ENCODE measurements at regions not wholly inside any gene's neighbourhood (a gene's known extent, or its start where the extent isn't known, plus 50 kb on each side); places are given as distances from the start of the nearest gene placed in this dataset.

DNA sequence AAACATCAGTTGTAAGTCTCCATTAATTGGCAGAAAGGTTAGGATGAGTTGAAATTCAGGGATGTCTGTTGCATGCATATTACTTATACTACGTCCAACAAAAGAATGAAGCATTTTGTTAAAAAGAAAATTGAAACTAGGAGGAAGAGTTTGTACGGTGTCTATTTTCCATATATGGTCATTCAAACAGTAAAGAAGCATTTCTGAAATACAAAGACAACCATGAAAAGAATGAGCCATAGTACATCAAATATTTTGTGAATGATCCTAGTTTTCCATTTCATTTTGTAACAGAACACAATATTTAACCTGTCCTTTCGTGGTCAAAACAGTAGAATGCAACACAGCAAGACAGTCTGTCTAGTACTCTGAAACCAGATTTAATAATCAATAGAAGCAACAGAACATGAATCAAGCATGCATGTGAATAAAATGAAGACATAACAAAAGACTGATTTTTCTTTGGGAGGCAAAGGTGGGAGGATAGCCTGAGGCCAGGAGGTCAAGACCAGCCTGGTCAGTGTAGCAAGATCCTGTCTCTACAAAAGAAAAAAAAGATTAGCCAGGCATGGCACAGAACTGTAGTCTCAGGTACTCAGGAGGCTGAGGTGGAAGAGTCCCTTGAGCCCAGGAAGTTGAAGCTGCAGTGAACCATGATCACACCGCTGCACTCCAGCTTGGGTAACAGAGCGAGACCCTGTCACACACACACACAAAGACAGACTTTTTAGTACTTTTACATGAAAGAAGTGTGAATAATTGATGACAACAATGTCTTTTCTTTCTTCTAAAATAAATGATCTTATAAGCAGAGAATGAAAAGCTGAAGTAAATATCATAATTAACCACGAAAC lies 156.0 kb downstream of the LRIG3 start:
- no peak for TF ChIP-seq EP300 (IDR thresholded peaks at IDR 0.05)
- no peak for TF ChIP-seq POLR2A (IDR thresholded peaks at IDR 0.05)
- TF ChIP-seq, protein P1, sequence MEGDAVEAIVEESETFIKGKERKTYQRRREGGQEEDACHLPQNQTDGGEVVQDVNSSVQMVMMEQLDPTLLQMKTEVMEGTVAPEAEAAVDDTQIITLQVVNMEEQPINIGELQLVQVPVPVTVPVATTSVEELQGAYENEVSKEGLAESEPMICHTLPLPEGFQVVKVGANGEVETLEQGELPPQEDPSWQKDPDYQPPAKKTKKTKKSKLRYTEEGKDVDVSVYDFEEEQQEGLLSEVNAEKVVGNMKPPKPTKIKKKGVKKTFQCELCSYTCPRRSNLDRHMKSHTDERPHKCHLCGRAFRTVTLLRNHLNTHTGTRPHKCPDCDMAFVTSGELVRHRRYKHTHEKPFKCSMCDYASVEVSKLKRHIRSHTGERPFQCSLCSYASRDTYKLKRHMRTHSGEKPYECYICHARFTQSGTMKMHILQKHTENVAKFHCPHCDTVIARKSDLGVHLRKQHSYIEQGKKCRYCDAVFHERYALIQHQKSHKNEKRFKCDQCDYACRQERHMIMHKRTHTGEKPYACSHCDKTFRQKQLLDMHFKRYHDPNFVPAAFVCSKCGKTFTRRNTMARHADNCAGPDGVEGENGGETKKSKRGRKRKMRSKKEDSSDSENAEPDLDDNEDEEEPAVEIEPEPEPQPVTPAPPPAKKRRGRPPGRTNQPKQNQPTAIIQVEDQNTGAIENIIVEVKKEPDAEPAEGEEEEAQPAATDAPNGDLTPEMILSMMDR (IDR thresholded peaks at IDR 0.05): no peak
- no peak for TF ChIP-seq POLR2AphosphoS5 (IDR thresholded peaks at IDR 0.05)
- no peak overlapping the region for H3K27ac ChIP-seq
- 43 to 49% methylated on average over 6 of the region's 6 CpGs for WGBS, 2 donors (ENCODE audit: low coverage in 1 of 2)
- H3K9me3 ChIP-seq: no peaks in the 10 kb centered on the region
- ATAC-seq: no peak
- H3K4me1 ChIP-seq: peaks cover 0 to 24% (median 0%) of the 10 kb centered on the region in 3 donors
- no peaks in the 10 kb centered on the region for H3K36me3 ChIP-seq
- no peak overlapping the region for H3K4me3 ChIP-seq
- H3K27me3 ChIP-seq: no peaks in the 10 kb centered on the region

DNA sequence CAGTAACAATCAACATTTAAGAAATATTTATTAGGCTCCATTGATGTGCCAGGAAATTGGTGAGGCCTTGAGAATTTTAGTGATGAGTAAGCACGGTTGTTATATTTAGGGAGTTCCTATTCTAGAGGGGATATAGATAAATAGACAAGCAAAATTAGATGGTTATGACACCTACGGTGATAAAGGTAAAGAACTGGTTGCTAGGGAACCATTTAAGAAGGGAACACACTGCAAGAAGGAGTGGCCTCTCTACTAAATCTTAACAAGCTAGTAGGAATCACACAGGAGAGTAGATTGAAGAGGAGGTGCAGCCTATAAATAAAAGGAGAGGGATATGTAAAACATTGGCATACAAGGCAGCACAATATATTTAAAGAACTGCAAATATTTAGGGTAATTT lies 155.2 kb downstream of the LRIG3 start:
- H3K9me3 ChIP-seq: no peaks in the 10 kb centered on the region
- H3K27me3 ChIP-seq: no peaks in the 10 kb centered on the region
- WGBS, 2 donors (ENCODE audit: low coverage in 1 of 2): 43% methylated on average over 2 of the region's 2 CpGs; no CpG with 5 or more reads in 1 of the 2 donors
- peaks cover 0 to 24% (median 0%) of the 10 kb centered on the region in 3 donors for H3K4me1 ChIP-seq
- no peak for TF ChIP-seq EP300 (IDR thresholded peaks at IDR 0.05)
- TF ChIP-seq POLR2AphosphoS5 (IDR thresholded peaks at IDR 0.05): no peak
- TF ChIP-seq, protein P1 (IDR thresholded peaks at IDR 0.05): no peak
- no peak for TF ChIP-seq POLR2A (IDR thresholded peaks at IDR 0.05)
- no peak for ATAC-seq
- H3K36me3 ChIP-seq: no peaks in the 10 kb centered on the region
- no peak overlapping the region for H3K27ac ChIP-seq
- no peak overlapping the region for H3K4me3 ChIP-seq

DNA sequence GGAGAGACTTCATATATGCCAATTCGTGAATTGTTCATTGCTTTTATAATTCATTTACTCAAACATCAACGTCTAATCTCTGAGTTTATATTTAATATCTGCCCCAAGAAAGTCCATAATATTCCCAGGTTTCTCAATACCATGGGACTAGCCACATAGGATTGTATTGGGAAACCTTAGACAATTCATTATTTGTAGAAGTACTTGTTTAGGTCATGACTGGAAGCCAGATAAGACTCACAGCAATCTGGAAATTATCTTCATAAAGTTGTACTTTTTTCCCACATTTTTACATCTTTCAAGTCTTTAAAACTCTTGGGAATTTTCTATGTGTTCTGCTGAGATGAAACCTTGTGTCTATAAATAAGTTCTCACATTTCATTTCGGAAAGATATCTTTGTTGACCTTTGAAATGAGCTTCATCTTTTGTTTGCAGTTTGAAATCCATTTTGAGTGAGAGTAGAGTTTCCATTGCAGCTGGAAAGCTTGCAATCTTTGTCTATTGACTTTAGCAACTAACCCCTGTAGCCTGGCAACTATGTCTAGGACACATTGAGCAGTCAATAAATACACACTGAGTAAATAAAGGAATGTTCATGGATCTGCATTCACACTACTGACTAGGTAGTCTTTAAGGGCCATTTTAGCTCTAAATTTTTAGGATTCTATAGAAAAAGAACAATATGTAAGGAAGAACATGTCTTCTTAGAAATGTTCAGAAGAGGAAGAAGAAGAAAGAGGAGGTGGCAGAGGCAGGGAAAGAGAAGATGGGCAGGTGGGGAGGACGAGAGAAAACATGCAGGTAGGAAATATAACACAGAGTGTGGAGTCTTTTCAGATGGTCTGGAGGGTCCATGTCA lies 154.4 kb downstream of the LRIG3 start:
- no peaks in the 10 kb centered on the region for H3K9me3 ChIP-seq
- H3K4me1 ChIP-seq: peaks cover 0 to 24% (median 0%) of the 10 kb centered on the region in 3 donors
- H3K27ac ChIP-seq: peak overlapping the region in 1 of 4 donors; percentile 6
- H3K27me3 ChIP-seq: no peaks in the 10 kb centered on the region
- 40 to 52% methylated on average over 4 of the region's 4 CpGs for WGBS, 2 donors (ENCODE audit: low coverage in 1 of 2)
- H3K36me3 ChIP-seq: no peaks in the 10 kb centered on the region
- no peak for TF ChIP-seq POLR2AphosphoS5 (IDR thresholded peaks at IDR 0.05)
- no peak for ATAC-seq
- no peak overlapping the region for H3K4me3 ChIP-seq

DNA sequence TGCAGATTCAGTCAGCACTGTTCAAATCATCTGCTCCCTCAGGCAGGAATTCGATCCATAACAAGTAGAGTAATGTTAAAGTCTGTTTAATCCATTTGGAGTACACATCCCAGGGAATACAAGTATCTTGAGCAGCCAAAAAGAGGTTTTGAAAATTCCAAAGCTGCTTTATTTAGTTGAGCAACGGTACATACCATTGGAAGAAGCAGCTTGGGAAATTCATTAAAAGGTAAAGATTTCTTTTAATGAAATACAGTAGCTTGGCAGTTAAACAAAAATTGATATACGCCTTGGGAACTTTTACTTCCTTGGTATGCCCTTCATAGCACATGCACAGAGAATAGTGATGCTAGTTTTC lies 153.8 kb downstream of the LRIG3 start:
- H3K27ac ChIP-seq: peak overlapping the region in 1 of 4 donors; percentile 6
- no peak for TF ChIP-seq POLR2A (IDR thresholded peaks at IDR 0.05)
- no peak for TF ChIP-seq EP300 (IDR thresholded peaks at IDR 0.05)
- no peak for TF ChIP-seq POLR2AphosphoS5 (IDR thresholded peaks at IDR 0.05)
- TF ChIP-seq, protein P1 (IDR thresholded peaks at IDR 0.05): no peak
- no peak overlapping the region for H3K4me3 ChIP-seq
- WGBS, 2 donors (ENCODE audit: low coverage in 1 of 2): 45 to 56% methylated on average over 3 of the region's 3 CpGs
- no peaks in the 10 kb centered on the region for H3K36me3 ChIP-seq
- ATAC-seq: no peak
- peaks cover 0 to 24% (median 0%) of the 10 kb centered on the region in 3 donors for H3K4me1 ChIP-seq
- H3K9me3 ChIP-seq: no peaks in the 10 kb centered on the region
- no peaks in the 10 kb centered on the region for H3K27me3 ChIP-seq

DNA sequence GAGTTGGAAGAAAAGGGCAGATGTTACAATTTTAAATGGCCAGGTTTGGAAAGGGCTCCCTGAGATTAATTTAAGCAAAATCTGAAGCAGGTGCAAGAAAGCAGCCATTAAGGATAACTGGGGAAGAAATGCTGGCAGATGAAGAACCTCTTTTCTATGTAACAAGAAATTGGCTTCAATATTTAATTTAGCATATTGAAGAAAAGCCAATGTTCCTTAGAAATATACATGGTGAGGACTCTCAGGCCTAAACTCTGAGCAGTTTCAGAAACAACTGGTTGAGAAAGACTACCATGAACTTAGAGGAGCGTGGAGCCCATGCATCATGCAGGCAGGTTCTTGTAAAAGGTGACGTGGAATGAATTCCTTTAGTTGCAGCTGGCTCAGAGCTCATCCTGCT lies 152.8 kb downstream of the LRIG3 start:
- peaks cover 0 to 24% (median 0%) of the 10 kb centered on the region in 3 donors for H3K4me1 ChIP-seq
- TF ChIP-seq POLR2A (IDR thresholded peaks at IDR 0.05) (no peak), POLR2AphosphoS5 (IDR thresholded peaks at IDR 0.05) (no peak), EP300 (IDR thresholded peaks at IDR 0.05) (no peak)
- TF ChIP-seq, protein P1 (IDR thresholded peaks at IDR 0.05): no peak
- H3K4me3 ChIP-seq: no peak overlapping the region
- H3K27ac ChIP-seq: no peak overlapping the region
- H3K9me3 ChIP-seq: no peaks in the 10 kb centered on the region
- 31 to 48% methylated on average over 2 of the region's 2 CpGs for WGBS, 2 donors (ENCODE audit: low coverage in 1 of 2)
- no peaks in the 10 kb centered on the region for H3K27me3 ChIP-seq
- ATAC-seq: peak; percentile 63
- H3K36me3 ChIP-seq: no peaks in the 10 kb centered on the region

Measured in gastroesophageal sphincter (tissue), 4 donors.